ENCODE measurements at regions not wholly inside any gene's neighbourhood (a gene's known extent, or its start where the extent isn't known, plus 50 kb on each side); places are given as distances from the start of the nearest gene placed in this dataset.

- TF ChIP-seq ZNF462 (CRISPR knock-in tag; IDR thresholded peaks at IDR 0.05) (no peak), ETS1 (IDR thresholded peaks at IDR 0.05) (no peak), JUNB (IDR thresholded peaks at IDR 0.05; ENCODE audit: unreplicated experiment) (no peak), STAT1 (IDR thresholded peaks at IDR 0.05; ENCODE audit: unreplicated experiment) (no peak), CREB1 (CRISPR knock-in tag; IDR thresholded peaks at IDR 0.05; ENCODE audit: low read depth) (no peak)
These were observed 131.4 kb upstream of the RNF32 start (continued) for GRCh38 chr7:156509216-156509615.

GRCh38 chr7:156505876-156506275 is 134.7 kb upstream of the RNF32 start:
- Histone ChIP-seq H2AFZ (no peak overlapping the region), H4K20me1 (replicated peaks; ENCODE audit: insufficient read depth) (no peaks in the 10 kb centered on the region), H3K27ac (ENCODE audit: low read depth) (no peak overlapping the region), H3K4me1 (ENCODE audit: insufficient read depth) (no peaks in the 10 kb centered on the region), H3K79me2 (replicated peaks; ENCODE audit: insufficient read depth) (no peaks in the 10 kb centered on the region), H3K9me2 (ENCODE audit: insufficient read depth) (no peaks in the 10 kb centered on the region), H3K36me3 (ENCODE audit: insufficient read depth) (no peaks in the 10 kb centered on the region), H3K4me3 (no peak overlapping the region), H3K4me2 (no peak overlapping the region), H3F3A (replicated peaks; ENCODE audit: low read depth) (no peaks in the 10 kb centered on the region), H3K27me3 (ENCODE audit: insufficient read depth) (no peaks in the 10 kb centered on the region)
- no peaks in the 10 kb centered on the region for H3K36me3 Mint-ChIP-seq (ENCODE audit: low read depth)
- no peak for DNase-seq (ENCODE audit: low spot score)
- no peak overlapping the region for H3K4me3 Mint-ChIP-seq
- no peaks in the 10 kb centered on the region for H3K4me1 Mint-ChIP-seq
- H3K27me3 Mint-ChIP-seq (ENCODE audit: insufficient read depth, low read depth, poor library complexity): peaks cover 3% of the 10 kb centered on the region
- TF ChIP-seq ZNF331 (CRISPR knock-in tag; IDR thresholded peaks at IDR 0.05; ENCODE audit: low read depth) (no peak), CTCF (conservative IDR thresholded peaks at IDR 0.05; ENCODE audit: low read depth in 2 of 2) (no peak), POLR2AphosphoS5 (IDR thresholded peaks at IDR 0.05; ENCODE audit: low read depth) (no peak), REST (IDR thresholded peaks at IDR 0.05; ENCODE audit: unreplicated experiment) (no peak), CREB1 (CRISPR knock-in tag; IDR thresholded peaks at IDR 0.05; ENCODE audit: low read depth) (no peak), JUNB (IDR thresholded peaks at IDR 0.05; ENCODE audit: unreplicated experiment) (no peak)
- no peak for ATAC-seq
- peaks cover 8% of the 10 kb centered on the region for H3K9me3 Mint-ChIP-seq
- H3K27ac Mint-ChIP-seq: no peak overlapping the region

Data from GM23338 (cell line).